ENCODE measurements at regions not wholly inside any gene's neighbourhood (a gene's known extent, or its start where the extent isn't known, plus 50 kb on each side); places are given as distances from the start of the nearest gene placed in this dataset.
A peak's percentile ranks its signal among the peaks of the same experiment; 100 is the strongest.

GRCh38 chr12:127275416-127275815, 991.6 kb upstream of the TMEM132C start:
- Histone ChIP-seq H3F3A (ENCODE audit: low read depth) (no peaks in the 10 kb centered on the region), H3K27me3 (peaks cover 4% of the 10 kb centered on the region), H3K36me3 (no peaks in the 10 kb centered on the region), H3K9ac (no peak overlapping the region), H3K9me3 (ENCODE audit: low read depth) (no peaks in the 10 kb centered on the region), H3K4me1 (peaks cover 3% of the 10 kb centered on the region), H2AFZ (replicated peaks) (peak overlapping the region; percentile 34), H3K27ac (no peak overlapping the region), H3K4me3 (no peak overlapping the region), H3K4me2 (no peak overlapping the region), H4K20me1 (ENCODE audit: low read depth) (no peaks in the 10 kb centered on the region), H3K79me2 (ENCODE audit: low read depth) (no peaks in the 10 kb centered on the region)
- Mint-ChIP-seq H3K4me3 (no peak overlapping the region), H3K9me3 (no peaks in the 10 kb centered on the region), H3K4me1 (no peaks in the 10 kb centered on the region), H3K27me3 (ENCODE audit: insufficient read depth, low read depth) (peaks cover 10% of the 10 kb centered on the region), H3K27ac (no peak overlapping the region), H3K36me3 (no peaks in the 10 kb centered on the region)
- no peak for TF ChIP-seq EZH2phosphoT487 (IDR thresholded peaks at IDR 0.05)
- DNase-seq (ENCODE audit: low spot score) = no peak

- Histone ChIP-seq H3K9ac (no peak overlapping the region), H3K4me2 (no peak overlapping the region), H4K20me1 (ENCODE audit: low read depth) (no peaks in the 10 kb centered on the region), H3K36me3 (no peaks in the 10 kb centered on the region), H3K79me2 (ENCODE audit: low read depth) (no peaks in the 10 kb centered on the region), H3K27me3 (peaks cover 5% of the 10 kb centered on the region), H3F3A (ENCODE audit: low read depth) (no peaks in the 10 kb centered on the region), H2AFZ (replicated peaks) (no peak overlapping the region), H3K27ac (no peak overlapping the region), H3K9me3 (ENCODE audit: low read depth) (no peaks in the 10 kb centered on the region), H3K4me1 (peaks cover 3% of the 10 kb centered on the region), H3K4me3 (no peak overlapping the region)
- TF ChIP-seq CTCF (IDR thresholded peaks at IDR 0.05) = no peak
- no peak for TF ChIP-seq EZH2 (IDR thresholded peaks at IDR 0.05)
- Mint-ChIP-seq H3K27ac (no peak overlapping the region), H3K27me3 (ENCODE audit: insufficient read depth, low read depth) (peaks cover 13% of the 10 kb centered on the region), H3K36me3 (no peaks in the 10 kb centered on the region), H3K4me3 (no peak overlapping the region), H3K9me3 (no peaks in the 10 kb centered on the region), H3K4me1 (no peaks in the 10 kb centered on the region)
- no peak for DNase-seq (ENCODE audit: low spot score)
These were observed 989.1 kb upstream of the TMEM132C start for GRCh38 chr12:127277882-127278281.

- peaks cover 13% of the 10 kb centered on the region for H3K27me3 Mint-ChIP-seq (ENCODE audit: insufficient read depth, low read depth)
- Histone ChIP-seq H3K27me3 (peaks cover 5% of the 10 kb centered on the region), H3K4me1 (peaks cover 3% of the 10 kb centered on the region), H4K20me1 (ENCODE audit: low read depth) (no peaks in the 10 kb centered on the region), H3K79me2 (ENCODE audit: low read depth) (no peaks in the 10 kb centered on the region), H3F3A (ENCODE audit: low read depth) (no peaks in the 10 kb centered on the region), H3K27ac (no peak overlapping the region), H3K36me3 (no peaks in the 10 kb centered on the region), H3K9ac (no peak overlapping the region), H2AFZ (replicated peaks) (no peak overlapping the region), H3K4me2 (no peak overlapping the region), H3K9me3 (ENCODE audit: low read depth) (no peaks in the 10 kb centered on the region), H3K4me3 (no peak overlapping the region)
- TF ChIP-seq EZH2 (IDR thresholded peaks at IDR 0.05) = no peak
- TF ChIP-seq EZH2phosphoT487 (IDR thresholded peaks at IDR 0.05) = no peak
- no peak for TF ChIP-seq CTCF (IDR thresholded peaks at IDR 0.05)
- no peak overlapping the region for H3K4me3 Mint-ChIP-seq
- no peak overlapping the region for H3K27ac Mint-ChIP-seq
- no peaks in the 10 kb centered on the region for H3K9me3 Mint-ChIP-seq
- DNase-seq (ENCODE audit: low spot score) = no peak
- H3K4me1 Mint-ChIP-seq = no peaks in the 10 kb centered on the region
- H3K36me3 Mint-ChIP-seq = no peaks in the 10 kb centered on the region
These were observed 988.6 kb upstream of the TMEM132C start for GRCh38 chr12:127278351-127278750.

- DNase-seq (ENCODE audit: low spot score) = peak; percentile 85
- no peaks in the 10 kb centered on the region for H3F3A ChIP-seq (ENCODE audit: low read depth)
- H3K9me3 Mint-ChIP-seq = no peaks in the 10 kb centered on the region
- no peak overlapping the region for H3K9ac ChIP-seq
- no peaks in the 10 kb centered on the region for H3K36me3 ChIP-seq
- H3K27me3 ChIP-seq = peaks cover 5% of the 10 kb centered on the region
- H3K36me3 Mint-ChIP-seq = no peaks in the 10 kb centered on the region
- no peaks in the 10 kb centered on the region for H3K9me3 ChIP-seq (ENCODE audit: low read depth)
- H3K27ac Mint-ChIP-seq = no peak overlapping the region
- H3K4me3 ChIP-seq = peak overlapping the region; percentile 3
- peaks cover 3% of the 10 kb centered on the region for H3K4me1 ChIP-seq
- H3K79me2 ChIP-seq (ENCODE audit: low read depth) = no peaks in the 10 kb centered on the region
- TF ChIP-seq CTCF (IDR thresholded peaks at IDR 0.05) = peak; percentile 100
- no peak for TF ChIP-seq EZH2 (IDR thresholded peaks at IDR 0.05)
- TF ChIP-seq EZH2phosphoT487 (IDR thresholded peaks at IDR 0.05) = no peak
- H3K4me2 ChIP-seq = peak overlapping the region; percentile 65
- H3K4me3 Mint-ChIP-seq = no peak overlapping the region
- H3K27ac ChIP-seq = no peak overlapping the region
- peaks cover 12% of the 10 kb centered on the region for H3K27me3 Mint-ChIP-seq (ENCODE audit: insufficient read depth, low read depth)
- no peaks in the 10 kb centered on the region for H3K4me1 Mint-ChIP-seq
- no peak overlapping the region for H2AFZ ChIP-seq (replicated peaks)
- H4K20me1 ChIP-seq (ENCODE audit: low read depth) = no peaks in the 10 kb centered on the region
These were observed 986.3 kb upstream of the TMEM132C start for GRCh38 chr12:127280393-127281275.
